ENCODE measurements at regions not wholly inside any gene's neighbourhood (a gene's known extent, or its start where the extent isn't known, plus 50 kb on each side); places are given as distances from the start of the nearest gene placed in this dataset.

- ChIA-PET CTCF (no interaction called here), POLR2A (ENCODE audit: unreplicated experiment) (no interaction called here)
- intact Hi-C loops (cut with micrococcal nuclease) (loop anchor here (5.0 kb wide), 1 partner anchor 1373 kb away; no protein-coding TSS in a partner anchor), in situ Hi-C loops (cut with MboI; ENCODE audit: low sequenced_read_pairs) (no loop called here), dilution Hi-C loops (cut with HindIII; ENCODE audit: low sequenced_read_pairs, unreplicated experiment) (no loop called here)
- Histone ChIP-seq H3K79me1 (ENCODE audit: low read depth in 1 of 2, low read length in 2 of 2) (no peaks in the 10 kb centered on the region), H3K9me1 (ENCODE audit: insufficient read depth, low read length) (no peaks in the 10 kb centered on the region), H3K9ac (ENCODE audit: low read depth, low read length) (no peak overlapping the region), H4K5ac (ENCODE audit: low read depth, low read length) (no peak overlapping the region), H3K14ac (replicated peaks; ENCODE audit: low read depth, low read length) (no peak overlapping the region), H3K36me3 (ENCODE audit: control insufficient read depth, insufficient read depth, low read length) (no peaks in the 10 kb centered on the region), H4K8ac (ENCODE audit: low read depth in 2 of 2, low read length in 2 of 2) (no peak overlapping the region), H2BK20ac (ENCODE audit: low read depth, low read length) (no peak overlapping the region), H3K23ac (ENCODE audit: low read depth, low read length) (no peak overlapping the region), H3K9me3 (ENCODE audit: control insufficient read depth, insufficient read depth, low read length) (peaks cover 2% of the 10 kb centered on the region; the same call in 1 of the 2 replicates), H3K4me1 (ENCODE audit: control insufficient read depth, insufficient read depth, low read length) (no peaks in the 10 kb centered on the region), H3K18ac (ENCODE audit: low read depth, low read length) (no peak overlapping the region), H4K20me1 (ENCODE audit: insufficient read depth, low read length) (no peaks in the 10 kb centered on the region), H3K27me3 (ENCODE audit: control insufficient read depth, insufficient read depth, low read length) (peaks cover 38% of the 10 kb centered on the region), H3K56ac (ENCODE audit: extremely low read depth, insufficient read depth, low read length) (no peak overlapping the region), H2BK5ac (ENCODE audit: low read depth, low read length, poor library complexity, severe bottlenecking) (no peak overlapping the region), H3K4ac (ENCODE audit: low read depth, low read length) (no peak overlapping the region), H3K4me2 (ENCODE audit: low read depth, low read length) (no peak overlapping the region), H4K91ac (ENCODE audit: insufficient read depth, low read depth, low read length) (no peak overlapping the region), H2AK9ac (replicated peaks; ENCODE audit: low read depth, low read length, poor library complexity) (no peak overlapping the region), H2BK15ac (ENCODE audit: low read depth, low read length) (no peak overlapping the region), H2AFZ (replicated peaks; ENCODE audit: low read length, poor library complexity) (no peak overlapping the region), H2AK5ac (ENCODE audit: low read depth, low read length) (no peak overlapping the region), H3K27ac (ENCODE audit: insufficient read depth, low read length) (no peak overlapping the region), H3K4me3 (ENCODE audit: insufficient read depth, low read depth, low read length) (no peak overlapping the region), H2BK120ac (ENCODE audit: low read depth, low read length) (no peak overlapping the region)
- DNase-seq (no peak), ATAC-seq (ENCODE audit: low read depth) (no peak)
- TF ChIP-seq MAZ (IDR thresholded peaks at IDR 0.05; ENCODE audit: borderline replicate concordance, low read depth, low read length) (no peak), MXI1 (IDR thresholded peaks at IDR 0.05; ENCODE audit: borderline replicate concordance, low read depth, low read length) (no peak), SMC3 (IDR thresholded peaks at IDR 0.05; ENCODE audit: low read depth, low read length) (no peak), FOS (IDR thresholded peaks at IDR 0.05; ENCODE audit: low read depth, low read length) (no peak), MAFK (IDR thresholded peaks at IDR 0.05; ENCODE audit: low read depth, low read length) (no peak), RCOR1 (IDR thresholded peaks at IDR 0.05; ENCODE audit: insufficient replicate concordance, low read length) (no peak), BHLHE40 (IDR thresholded peaks at IDR 0.05; ENCODE audit: low read depth, low read length) (no peak), RAD21 (IDR thresholded peaks at IDR 0.05; ENCODE audit: low read length) (no peak), RFX5 (IDR thresholded peaks at IDR 0.05; ENCODE audit: low read depth, low read length) (no peak), NFE2L2 (IDR thresholded peaks at IDR 0.05; ENCODE audit: low read depth, low read length) (no peak), CHD1 (IDR thresholded peaks at IDR 0.05; ENCODE audit: low read depth, low read length) (no peak), CEBPB (IDR thresholded peaks at IDR 0.05; ENCODE audit: low read depth, low read length) (no peak), POLR2A (IDR thresholded peaks at IDR 0.05; ENCODE audit: low read depth, low read length) (no peak), CTCF (conservative IDR thresholded peaks at IDR 0.05; ENCODE audit: low read depth, low read length) (no peak)
- TF ChIP-seq, protein P1, sequence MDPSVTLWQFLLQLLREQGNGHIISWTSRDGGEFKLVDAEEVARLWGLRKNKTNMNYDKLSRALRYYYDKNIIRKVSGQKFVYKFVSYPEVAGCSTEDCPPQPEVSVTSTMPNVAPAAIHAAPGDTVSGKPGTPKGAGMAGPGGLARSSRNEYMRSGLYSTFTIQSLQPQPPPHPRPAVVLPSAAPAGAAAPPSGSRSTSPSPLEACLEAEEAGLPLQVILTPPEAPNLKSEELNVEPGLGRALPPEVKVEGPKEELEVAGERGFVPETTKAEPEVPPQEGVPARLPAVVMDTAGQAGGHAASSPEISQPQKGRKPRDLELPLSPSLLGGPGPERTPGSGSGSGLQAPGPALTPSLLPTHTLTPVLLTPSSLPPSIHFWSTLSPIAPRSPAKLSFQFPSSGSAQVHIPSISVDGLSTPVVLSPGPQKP (IDR thresholded peaks at IDR 0.05; ENCODE audit: borderline replicate concordance, low read depth, low read length) = no peak
- TF ChIP-seq, protein P2, sequence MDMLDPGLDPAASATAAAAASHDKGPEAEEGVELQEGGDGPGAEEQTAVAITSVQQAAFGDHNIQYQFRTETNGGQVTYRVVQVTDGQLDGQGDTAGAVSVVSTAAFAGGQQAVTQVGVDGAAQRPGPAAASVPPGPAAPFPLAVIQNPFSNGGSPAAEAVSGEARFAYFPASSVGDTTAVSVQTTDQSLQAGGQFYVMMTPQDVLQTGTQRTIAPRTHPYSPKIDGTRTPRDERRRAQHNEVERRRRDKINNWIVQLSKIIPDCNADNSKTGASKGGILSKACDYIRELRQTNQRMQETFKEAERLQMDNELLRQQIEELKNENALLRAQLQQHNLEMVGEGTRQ (IDR thresholded peaks at IDR 0.05; ENCODE audit: low read depth, low read length) = no peak
- 68% methylated on average over 3 of the region's 3 CpGs; no CpG with 5 or more reads in 1 of the 2 experiments for WGBS, 2 experiments (ENCODE audit: extremely low coverage in 2 of 2, insufficient read length in 1 of 2)
- no TSS peak for BruUV-seq (replicated peaks)
Measured at GRCh38 chr16:22674832-22675191, 139.2 kb upstream of the HS3ST2 start.
